ENCODE measurements at regions not wholly inside any gene's neighbourhood (a gene's known extent, or its start where the extent isn't known, plus 50 kb on each side); places are given as distances from the start of the nearest gene placed in this dataset.
"Not testable (repeated sequence)": the region's sequence is repeated elsewhere in the genome, so short reads cannot be mapped to it uniquely, and the experiment has no call there.

DNA sequence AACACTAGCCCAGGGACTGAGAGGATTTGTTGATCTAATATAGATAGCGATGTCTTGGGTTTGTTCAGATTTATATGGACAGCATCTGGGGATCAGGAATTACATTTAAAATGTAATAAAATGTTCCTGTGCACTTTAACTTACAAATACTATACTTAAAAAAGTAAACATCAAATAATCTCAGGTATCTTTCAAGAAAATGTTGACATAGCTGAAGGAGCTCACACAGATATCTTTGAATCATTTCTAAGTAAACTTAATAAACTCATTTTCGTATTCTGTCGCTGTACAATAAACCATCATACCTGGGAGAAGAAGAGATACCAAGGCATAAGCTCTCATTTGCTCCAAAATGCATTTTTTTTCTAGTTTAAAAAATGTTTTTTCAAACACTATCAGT, 557.5 kb upstream of the NR2F2 start:
- TF ChIP-seq, protein P1, sequence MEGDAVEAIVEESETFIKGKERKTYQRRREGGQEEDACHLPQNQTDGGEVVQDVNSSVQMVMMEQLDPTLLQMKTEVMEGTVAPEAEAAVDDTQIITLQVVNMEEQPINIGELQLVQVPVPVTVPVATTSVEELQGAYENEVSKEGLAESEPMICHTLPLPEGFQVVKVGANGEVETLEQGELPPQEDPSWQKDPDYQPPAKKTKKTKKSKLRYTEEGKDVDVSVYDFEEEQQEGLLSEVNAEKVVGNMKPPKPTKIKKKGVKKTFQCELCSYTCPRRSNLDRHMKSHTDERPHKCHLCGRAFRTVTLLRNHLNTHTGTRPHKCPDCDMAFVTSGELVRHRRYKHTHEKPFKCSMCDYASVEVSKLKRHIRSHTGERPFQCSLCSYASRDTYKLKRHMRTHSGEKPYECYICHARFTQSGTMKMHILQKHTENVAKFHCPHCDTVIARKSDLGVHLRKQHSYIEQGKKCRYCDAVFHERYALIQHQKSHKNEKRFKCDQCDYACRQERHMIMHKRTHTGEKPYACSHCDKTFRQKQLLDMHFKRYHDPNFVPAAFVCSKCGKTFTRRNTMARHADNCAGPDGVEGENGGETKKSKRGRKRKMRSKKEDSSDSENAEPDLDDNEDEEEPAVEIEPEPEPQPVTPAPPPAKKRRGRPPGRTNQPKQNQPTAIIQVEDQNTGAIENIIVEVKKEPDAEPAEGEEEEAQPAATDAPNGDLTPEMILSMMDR (IDR thresholded peaks at IDR 0.05; ENCODE audit: partially characterized antibody, unreplicated experiment) = no peak
- Mint-ChIP-seq H3K9me3 (ENCODE audit: unreplicated experiment) (no peaks in the 10 kb centered on the region), H3K27ac (ENCODE audit: unreplicated experiment) (no peak overlapping the region), H3K4me1 (ENCODE audit: low read depth, unreplicated experiment) (no peaks in the 10 kb centered on the region), H3K4me3 (ENCODE audit: unreplicated experiment) (no peak overlapping the region), H3K27me3 (ENCODE audit: unreplicated experiment) (no peaks in the 10 kb centered on the region), H3K36me3 (ENCODE audit: unreplicated experiment) (no peaks in the 10 kb centered on the region)
- DNase-seq = no peak

DNA sequence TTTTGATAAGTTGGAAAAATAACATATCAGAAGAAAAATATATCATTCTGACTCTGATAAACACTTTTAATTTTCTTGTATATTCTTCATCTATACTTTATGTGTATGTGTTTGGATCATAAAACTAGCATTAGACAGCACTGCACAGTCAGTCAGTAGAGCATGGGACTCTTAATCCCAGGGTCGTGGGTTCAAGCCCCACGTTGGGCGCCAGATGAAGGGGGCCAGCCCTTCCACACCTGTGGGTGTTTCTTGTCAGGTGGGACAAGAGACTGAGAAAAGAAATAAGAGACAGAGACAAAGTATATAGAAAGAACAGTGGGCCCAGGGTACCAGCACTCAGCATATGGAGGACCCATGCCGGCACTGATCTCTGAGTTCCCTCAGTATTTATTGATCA, 546.0 kb upstream of the NR2F2 start:
- Mint-ChIP-seq H3K27ac (ENCODE audit: unreplicated experiment) (no peak overlapping the region), H3K36me3 (ENCODE audit: unreplicated experiment) (peaks cover 21% of the 10 kb centered on the region), H3K4me1 (ENCODE audit: low read depth, unreplicated experiment) (no peaks in the 10 kb centered on the region), H3K4me3 (ENCODE audit: unreplicated experiment) (no peak overlapping the region), H3K9me3 (ENCODE audit: unreplicated experiment) (peaks cover 12% of the 10 kb centered on the region), H3K27me3 (ENCODE audit: unreplicated experiment) (peaks cover 2% of the 10 kb centered on the region)
- DNase-seq = peak; percentile 17
- TF ChIP-seq, protein P1 (IDR thresholded peaks at IDR 0.05; ENCODE audit: partially characterized antibody, unreplicated experiment) = no peak

DNA sequence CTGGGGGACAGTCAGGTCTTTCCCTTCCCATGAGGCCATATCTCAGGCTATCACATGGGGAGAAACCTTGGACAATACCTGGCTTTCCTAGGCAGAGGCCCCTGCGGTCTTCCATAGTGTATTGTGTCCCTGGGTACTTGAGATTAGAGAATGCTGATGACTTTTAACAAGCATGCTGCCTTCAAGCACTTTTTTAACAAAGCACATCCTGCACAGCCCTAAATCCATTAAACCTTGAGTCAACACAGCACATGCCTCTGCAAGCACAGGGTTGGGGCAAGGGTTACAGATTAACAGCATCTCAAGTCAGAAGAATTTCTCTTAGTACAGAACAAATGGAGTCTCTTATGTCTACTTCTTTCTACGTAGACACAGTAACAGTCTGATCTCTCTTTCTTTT, 545.2 kb upstream of the NR2F2 start:
- DNase-seq; H3K27ac Mint-ChIP-seq (ENCODE audit: unreplicated experiment); H3K4me1 Mint-ChIP-seq (ENCODE audit: low read depth, unreplicated experiment); H3K4me3 Mint-ChIP-seq (ENCODE audit: unreplicated experiment); H3K27me3 Mint-ChIP-seq (ENCODE audit: unreplicated experiment): not testable (repeated sequence)
- H3K36me3 Mint-ChIP-seq (ENCODE audit: unreplicated experiment) = peaks cover 21% of the 10 kb centered on the region
- peaks cover 12% of the 10 kb centered on the region for H3K9me3 Mint-ChIP-seq (ENCODE audit: unreplicated experiment)

DNA sequence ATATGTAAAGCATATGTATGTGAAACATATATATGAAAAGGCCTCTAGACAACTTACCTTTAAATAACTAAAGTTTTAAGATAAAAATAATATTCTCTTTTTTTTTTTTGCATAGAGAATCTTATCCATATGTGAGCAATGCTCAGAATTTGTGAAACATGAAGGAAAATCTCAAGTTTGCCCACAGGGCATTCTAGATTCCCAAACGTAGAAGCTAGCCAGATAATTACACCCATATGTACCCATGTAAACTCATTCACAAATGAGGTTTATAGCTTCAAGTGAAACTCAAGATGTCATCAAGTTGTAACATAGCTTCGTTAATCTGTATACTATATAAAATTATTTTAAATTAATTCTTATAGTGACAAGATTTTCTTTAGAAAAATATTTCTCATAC, 537.3 kb upstream of the NR2F2 start:
- no peaks in the 10 kb centered on the region for H3K4me1 Mint-ChIP-seq (ENCODE audit: low read depth, unreplicated experiment)
- H3K27me3 Mint-ChIP-seq (ENCODE audit: unreplicated experiment) = no peaks in the 10 kb centered on the region
- TF ChIP-seq, protein P1 (IDR thresholded peaks at IDR 0.05; ENCODE audit: partially characterized antibody, unreplicated experiment) = no peak
- no peak overlapping the region for H3K27ac Mint-ChIP-seq (ENCODE audit: unreplicated experiment)
- H3K4me3 Mint-ChIP-seq (ENCODE audit: unreplicated experiment) = no peak overlapping the region
- H3K36me3 Mint-ChIP-seq (ENCODE audit: unreplicated experiment) = no peaks in the 10 kb centered on the region
- no peaks in the 10 kb centered on the region for H3K9me3 Mint-ChIP-seq (ENCODE audit: unreplicated experiment)
- DNase-seq = no peak

DNA sequence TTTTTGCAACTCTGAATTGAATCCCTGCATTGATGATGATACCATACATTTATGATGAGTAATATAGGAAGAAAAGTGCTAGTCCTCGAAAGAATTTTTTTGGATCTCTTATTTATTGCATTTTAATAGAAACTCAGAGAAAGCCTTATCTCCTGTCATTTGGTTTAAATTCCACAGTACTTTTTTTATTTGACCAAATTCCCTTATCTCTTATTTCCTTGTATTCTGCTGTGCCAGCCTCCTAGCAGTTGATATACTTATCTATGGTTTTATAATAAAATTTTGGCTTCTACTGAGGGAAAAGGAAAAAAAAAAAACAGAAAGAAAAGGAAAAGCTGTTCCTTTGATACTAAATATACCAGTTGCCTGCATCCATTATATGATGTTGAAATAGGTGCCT, 535.1 kb upstream of the NR2F2 start:
- Mint-ChIP-seq H3K36me3 (ENCODE audit: unreplicated experiment) (no peaks in the 10 kb centered on the region), H3K4me1 (ENCODE audit: low read depth, unreplicated experiment) (no peaks in the 10 kb centered on the region), H3K27ac (ENCODE audit: unreplicated experiment) (no peak overlapping the region), H3K27me3 (ENCODE audit: unreplicated experiment) (no peaks in the 10 kb centered on the region), H3K9me3 (ENCODE audit: unreplicated experiment) (no peaks in the 10 kb centered on the region), H3K4me3 (ENCODE audit: unreplicated experiment) (no peak overlapping the region)
- TF ChIP-seq, protein P1 (IDR thresholded peaks at IDR 0.05; ENCODE audit: partially characterized antibody, unreplicated experiment) = no peak
- no peak for DNase-seq

Data from glutamatergic neuron (in vitro differentiated cells).